AG04449 (cell line): ENCODE measurements at regions not wholly inside any gene's neighbourhood (a gene's known extent, or its start where the extent isn't known, plus 50 kb on each side); places are given as distances from the start of the nearest gene placed in this dataset.

Source experiments
- CTCF ChIA-PET: fragments of 350-600 bp; formaldehyde crosslinking; extraction: SDS; loops from one replicate; lab custom pipeline; 2021; ENCODE audit warnings: antibody characterized with exemption; lab: Yijun Ruan, JAX
- POLR2A ChIA-PET: fragments of 400-600, 350-600 bp; formaldehyde crosslinking; extraction: SDS; loops from one replicate; lab custom pipeline; 2020; ENCODE audit warnings: antibody characterized with exemption, inconsistent platforms; lab: Yijun Ruan, JAX
- DNase-seq: peaks from one replicate; pipeline ENCODE4 v3.0.0-alpha.2; 2010; ENCODE audit warnings: low read depth, low spot score
- H3K4me3 ChIP-seq: 2 replicates; pipeline ENCODE4 v1.5.1; 2011; ENCODE audit warnings: low read depth, mild to moderate bottlenecking, control low read depth, low read length
- CTCF ChIP-seq: IDR thresholded peaks from one replicate; pipeline ENCODE4 v1.5.1; 2011; ENCODE audit warnings: mild to moderate bottlenecking, moderate library complexity, low read length, control low read depth, inconsistent platforms; ENCODE audit not compliant: insufficient read depth; ENCODE audit errors: missing control alignments

DNA sequence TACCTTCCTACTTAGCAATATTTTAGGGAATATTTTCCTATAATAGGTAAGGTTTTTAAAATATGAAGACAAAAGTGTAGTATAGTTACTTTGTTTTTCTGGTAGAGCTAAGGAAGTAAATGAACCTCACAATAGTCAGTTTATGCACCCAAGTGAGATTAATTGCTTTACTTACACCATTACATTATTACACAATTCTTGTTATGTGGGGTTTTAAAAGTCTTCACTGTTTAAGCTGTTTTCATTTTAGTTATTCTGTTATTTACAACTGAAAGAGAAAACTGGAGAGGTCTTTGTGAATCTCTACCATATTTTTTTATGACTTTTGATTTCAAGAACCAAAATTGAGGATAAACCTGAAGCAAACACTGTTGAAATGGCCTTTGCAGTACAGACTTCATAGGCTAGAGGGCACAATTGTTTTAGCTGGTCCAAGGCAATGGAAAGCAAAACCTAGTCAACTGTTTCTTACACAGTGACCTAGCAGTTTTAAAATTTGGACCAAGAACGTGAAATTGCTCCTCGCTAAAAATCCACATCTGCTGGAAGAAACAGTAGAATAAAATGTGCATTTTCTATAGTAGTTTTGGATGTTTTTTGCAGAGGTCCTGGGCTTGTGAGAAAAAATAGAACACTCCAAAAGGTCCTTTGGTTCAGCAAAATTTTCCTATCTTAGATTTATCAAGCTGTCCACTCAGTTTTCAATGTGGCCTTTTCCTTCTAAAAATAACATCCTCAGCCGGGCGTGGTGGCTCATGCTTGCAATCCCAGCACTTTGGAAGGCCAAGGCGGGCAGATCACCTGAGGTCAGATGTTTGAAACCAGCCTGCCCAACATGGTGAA lies 66.4 kb upstream of the FER start:
- CTCF ChIA-PET, result interaction anchor here (0.7 to 2.6 kb wide), 26 partner anchors 10 to 798 kb away, joined by 3 to 14 read pairs (median 4); no protein-coding TSS in a partner anchor
- no peak overlapping the region for H3K4me3 ChIP-seq
- peak; percentile 73 for TF ChIP-seq CTCF
- peak; percentile 37 for DNase-seq
- POLR2A ChIA-PET, result no interaction called here

DNA sequence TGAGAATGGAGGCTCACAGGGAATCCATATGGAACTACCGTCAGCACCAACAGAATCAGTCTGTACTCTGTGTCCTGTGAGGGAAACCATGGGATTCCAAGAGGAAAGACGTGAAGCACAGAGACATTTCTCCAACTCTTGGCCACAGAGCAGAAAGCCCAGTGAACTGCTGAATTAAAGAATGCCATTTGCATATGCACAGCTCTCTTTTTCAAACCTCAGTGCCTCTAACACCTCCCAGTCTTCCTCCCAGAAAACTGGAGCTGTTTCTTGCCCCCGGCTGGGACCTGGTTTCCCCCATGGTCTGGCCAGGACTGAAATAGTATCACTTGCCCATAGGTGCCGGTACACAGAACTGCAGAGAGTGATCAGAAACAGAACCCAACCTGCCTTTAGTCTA lies 69.6 kb upstream of the FER start:
- no peak overlapping the region for H3K4me3 ChIP-seq
- DNase-seq, result no peak
- ChIA-PET POLR2A (no interaction called here), CTCF (interaction anchor here (1.1 kb wide), 1 partner anchor 721 kb away, joined by 3 read pairs; no protein-coding TSS in a partner anchor)
- no peak for TF ChIP-seq CTCF

- POLR2A ChIA-PET, result no interaction called here
- CTCF ChIA-PET, result no interaction called here
These were observed 72.0 kb upstream of the FER start for GRCh38 chr5:108675736-108676135.

DNA sequence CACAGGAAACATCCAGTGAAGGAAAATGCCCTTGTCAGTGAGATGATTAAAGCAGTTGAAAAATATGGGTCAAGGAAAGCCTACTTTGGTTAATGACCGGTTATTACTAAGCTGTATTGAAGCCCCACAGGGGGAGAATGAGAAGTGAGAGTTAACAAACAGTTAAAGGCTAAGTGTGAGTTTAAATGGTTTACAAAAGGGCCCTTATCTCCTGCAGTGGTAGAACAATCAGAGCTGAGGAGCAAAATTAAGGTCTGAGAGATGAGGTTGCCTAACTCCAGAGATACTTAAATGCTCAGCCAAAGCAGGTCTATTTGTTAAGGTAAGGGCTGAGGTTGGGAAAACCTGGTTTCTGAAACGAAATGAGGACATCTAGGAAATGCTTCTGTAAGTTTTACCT lies 75.1 kb upstream of the FER start:
- POLR2A ChIA-PET, result no interaction called here

More at GRCh38 chr5:108675736-108676135, 72.0 kb upstream of the FER start:
- H3K4me3 ChIP-seq, result no peak overlapping the region
- no peak for TF ChIP-seq CTCF
- no peak for DNase-seq

DNA sequence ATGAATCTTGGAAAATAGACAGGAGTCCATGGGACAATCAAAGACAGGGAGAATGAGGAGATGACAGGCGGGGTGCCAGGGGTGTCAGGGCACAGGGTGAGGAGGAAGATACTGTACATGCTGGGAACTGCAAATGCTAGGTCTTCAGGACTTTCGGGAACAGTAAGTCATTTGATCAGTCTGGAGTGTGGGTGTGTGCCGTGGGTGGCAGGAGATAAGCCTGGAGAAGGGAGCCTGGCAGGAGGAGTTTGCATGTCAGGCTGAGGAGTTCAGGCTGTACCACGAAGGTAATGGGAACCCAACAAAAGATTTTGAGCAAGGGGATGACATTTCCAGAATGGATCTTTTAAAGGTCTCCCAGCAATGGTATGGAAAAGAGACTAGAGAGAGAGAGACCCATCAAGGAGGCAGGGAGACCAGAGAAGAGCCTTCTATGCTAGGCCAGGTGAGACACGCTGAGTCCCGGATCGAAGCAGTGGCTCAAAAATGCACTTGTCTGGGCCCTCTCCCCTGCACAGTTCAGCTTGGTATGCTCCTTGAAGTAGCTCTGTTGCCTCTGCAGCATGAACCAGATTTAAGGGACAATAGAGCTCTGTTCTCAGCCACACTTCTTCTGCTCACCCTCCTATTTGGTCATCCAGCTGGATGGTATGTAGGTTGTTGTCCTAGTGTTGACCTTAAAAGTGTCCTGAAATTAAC lies 77.0 kb upstream of the FER start:
- no peak overlapping the region for H3K4me3 ChIP-seq
- no peak for TF ChIP-seq CTCF
- ChIA-PET CTCF (interaction anchor here (2.9 kb wide), 1 partner anchor 10 kb away, joined by 12 read pairs; no protein-coding TSS in a partner anchor), POLR2A (no interaction called here)
- DNase-seq, result no peak

More for the DNA sequence above, 75.1 kb upstream of the FER start:
- TF ChIP-seq CTCF, result no peak
- CTCF ChIA-PET, result interaction anchor here (2.9 kb wide), 1 partner anchor 8 kb away, joined by 12 read pairs; no protein-coding TSS in a partner anchor
- H3K4me3 ChIP-seq, result no peak overlapping the region
- DNase-seq, result no peak

DNA sequence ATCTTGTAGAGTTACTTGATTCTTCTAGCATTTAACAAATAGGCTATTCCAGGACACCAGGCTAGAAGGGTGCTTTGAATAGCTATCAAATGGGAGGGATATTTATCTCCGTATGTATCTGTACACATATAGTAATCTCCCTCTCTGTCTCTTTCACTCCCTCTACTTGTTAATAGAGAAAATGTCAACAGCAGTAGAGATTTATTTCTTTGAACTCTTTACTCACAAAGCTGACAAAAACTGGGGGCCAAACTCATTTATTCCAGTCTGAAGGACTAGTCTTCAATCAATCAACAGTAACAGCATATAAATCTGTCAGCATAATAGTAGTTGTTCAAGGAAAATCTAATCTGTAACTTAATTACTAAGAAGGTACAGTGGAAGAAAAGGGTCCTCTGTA lies 78.2 kb upstream of the FER start:
- ChIA-PET POLR2A (no interaction called here), CTCF (no interaction called here)
- no peak for DNase-seq
- H3K4me3 ChIP-seq, result no peak overlapping the region
- no peak for TF ChIP-seq CTCF
